CD4-positive, alpha-beta T cell treated with Interleukin-15 for 1 hour (primary cell): ENCODE measurements at regions not wholly inside any gene's neighbourhood (a gene's known extent, or its start where the extent isn't known, plus 50 kb on each side); places are given as distances from the start of the nearest gene placed in this dataset.

Experiments used
- DNase-seq: peaks from one replicate; pipeline ENCODE4 v3.0.0-alpha.2; 2020

DNA sequence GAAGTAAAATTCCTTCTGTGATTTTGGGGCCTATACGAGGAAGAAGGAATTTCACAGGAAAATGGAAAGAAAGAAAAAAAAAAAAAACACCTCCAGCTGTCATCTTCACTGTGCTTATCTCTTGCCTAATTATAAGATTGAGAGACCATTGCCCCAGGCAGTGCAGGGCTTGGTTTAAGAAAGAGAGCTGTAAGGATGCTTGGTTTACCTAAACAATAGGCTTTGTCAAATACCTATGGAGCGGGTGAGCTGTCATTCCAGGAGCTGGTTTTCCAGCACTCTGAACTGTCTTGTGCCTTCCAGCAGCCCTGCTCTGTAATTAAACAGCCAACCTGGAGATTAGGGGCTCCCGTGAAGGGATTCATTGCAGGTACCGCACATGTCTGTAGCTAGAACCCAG lies 137.8 kb downstream of the EDN3 start:
- no peak for DNase-seq

GRCh38 chr20:59439243-59439642 lies 138.8 kb downstream of the EDN3 start:
- DNase-seq: no peak

DNA sequence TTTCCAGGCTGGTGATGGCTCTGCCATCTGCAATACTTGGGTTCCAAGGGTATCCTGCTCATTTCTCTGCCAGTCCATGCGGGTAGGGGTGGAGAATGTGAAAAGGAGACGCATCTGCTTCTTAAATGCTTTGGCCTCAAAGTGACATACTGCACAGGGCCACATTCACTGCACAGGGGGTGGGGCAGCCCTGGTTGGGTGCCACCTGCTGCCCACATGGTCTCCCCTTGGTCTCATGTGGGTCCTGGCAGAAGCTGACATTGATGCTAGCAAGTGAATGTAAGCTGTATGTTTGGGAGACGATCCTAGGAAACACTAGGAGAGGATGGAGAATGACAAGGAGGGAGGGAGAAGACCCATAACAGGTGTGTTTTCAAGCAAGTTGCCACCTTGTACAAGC lies 140.9 kb downstream of the EDN3 start:
- DNase-seq: no peak

DNA sequence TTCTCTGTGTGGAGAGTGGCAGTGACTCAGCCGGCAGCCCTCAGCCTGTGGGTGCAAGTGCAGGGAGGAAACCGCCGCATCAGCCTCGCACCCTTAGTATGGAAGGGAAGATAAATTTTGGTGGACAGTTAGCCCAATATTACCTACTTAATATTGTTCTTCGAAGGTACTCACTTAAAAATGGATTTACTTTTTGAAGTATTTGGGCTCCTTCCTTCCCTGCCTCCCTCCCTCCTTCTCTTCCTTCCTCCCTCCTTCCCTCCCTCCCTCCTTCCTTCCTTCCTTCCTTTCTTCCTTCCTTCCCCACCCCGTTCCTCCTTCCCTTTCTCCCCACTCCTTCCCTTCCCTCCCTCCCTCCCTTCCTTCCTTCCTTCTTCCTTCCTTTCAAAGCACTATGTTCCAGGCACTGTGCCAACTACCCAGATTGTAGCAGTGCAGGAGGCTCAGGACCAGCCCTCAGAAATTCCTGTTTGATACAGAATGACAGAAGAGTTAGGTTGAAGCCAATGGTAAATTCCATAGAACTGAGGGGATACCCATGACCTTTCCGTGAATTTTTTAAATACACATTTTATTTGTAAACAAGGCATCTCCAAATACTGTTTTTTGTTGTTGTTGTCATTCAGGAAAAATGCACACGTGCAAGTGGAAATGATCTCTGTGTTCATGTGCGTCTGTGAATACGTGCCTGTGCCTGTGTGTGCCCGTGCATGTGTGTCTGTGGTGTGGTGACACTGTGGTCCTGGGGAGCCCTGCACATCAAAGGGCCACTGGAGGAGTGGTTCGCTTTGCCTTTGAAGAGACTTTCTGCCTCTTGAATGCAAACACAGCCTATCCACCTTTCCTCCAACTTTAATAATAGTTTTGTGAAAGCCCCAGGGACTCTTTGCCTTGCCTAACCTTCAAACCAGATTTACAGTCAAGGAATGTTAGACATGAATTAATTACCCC lies 141.7 kb downstream of the EDN3 start:
- DNase-seq: no peak

DNA sequence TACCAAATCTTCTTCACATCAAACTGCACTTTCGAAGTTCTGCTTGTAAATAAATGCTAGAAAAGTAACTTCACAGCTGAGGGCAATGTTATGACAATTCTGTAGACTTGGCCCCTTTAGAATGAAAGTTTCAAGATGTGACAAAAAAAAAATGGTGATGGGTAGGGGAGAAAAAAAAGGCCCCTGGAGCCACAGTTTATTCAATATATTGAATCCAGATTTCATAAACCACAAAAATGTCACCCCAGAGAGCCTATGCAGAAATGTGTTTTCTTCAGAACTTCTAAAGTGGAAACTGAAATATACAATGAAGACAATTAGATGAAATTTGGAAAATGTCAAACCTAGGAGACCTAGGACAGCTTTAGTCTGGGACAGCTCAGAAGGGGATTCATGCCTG lies 143.1 kb downstream of the EDN3 start:
- DNase-seq: no peak

DNA sequence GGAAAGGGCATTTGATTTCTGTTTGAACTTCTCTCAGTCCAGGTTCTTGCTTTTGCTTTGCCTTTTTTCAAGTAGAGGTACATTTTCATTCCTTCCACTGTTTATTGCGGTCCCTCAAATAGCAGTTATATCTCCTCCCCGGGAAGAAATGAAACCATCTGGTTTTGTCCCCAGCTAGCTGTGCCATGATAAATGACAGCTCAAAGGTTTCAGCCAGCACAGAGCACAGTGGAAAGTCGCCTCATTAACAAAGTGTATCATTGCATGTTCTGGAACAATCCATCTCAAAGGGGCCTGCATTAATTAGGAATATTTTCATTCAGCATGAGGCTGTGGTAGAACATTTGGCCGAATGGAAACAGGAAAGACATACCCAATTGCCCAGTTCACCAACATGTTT lies 146.0 kb downstream of the EDN3 start:
- no peak for DNase-seq

GRCh38 chr20:59448196-59448595 lies 147.8 kb downstream of the EDN3 start:
- no peak for DNase-seq

- DNase-seq: no peak
Observed at GRCh38 chr20:59448851-59449444, 148.5 kb downstream of the EDN3 start.

GRCh38 chr20:59451066-59451630 lies 150.7 kb downstream of the EDN3 start:
- DNase-seq: no peak

GRCh38 chr20:59451641-59452040 lies 151.2 kb downstream of the EDN3 start:
- no peak for DNase-seq

GRCh38 chr20:59452856-59453255 lies 151.5 kb upstream of the PHACTR3 start:
- DNase-seq: no peak

- no peak for DNase-seq
Observed at GRCh38 chr20:59453759-59454560, 150.4 kb upstream of the PHACTR3 start.

GRCh38 chr20:59455402-59456341 lies 148.7 kb upstream of the PHACTR3 start:
- no peak for DNase-seq

DNA sequence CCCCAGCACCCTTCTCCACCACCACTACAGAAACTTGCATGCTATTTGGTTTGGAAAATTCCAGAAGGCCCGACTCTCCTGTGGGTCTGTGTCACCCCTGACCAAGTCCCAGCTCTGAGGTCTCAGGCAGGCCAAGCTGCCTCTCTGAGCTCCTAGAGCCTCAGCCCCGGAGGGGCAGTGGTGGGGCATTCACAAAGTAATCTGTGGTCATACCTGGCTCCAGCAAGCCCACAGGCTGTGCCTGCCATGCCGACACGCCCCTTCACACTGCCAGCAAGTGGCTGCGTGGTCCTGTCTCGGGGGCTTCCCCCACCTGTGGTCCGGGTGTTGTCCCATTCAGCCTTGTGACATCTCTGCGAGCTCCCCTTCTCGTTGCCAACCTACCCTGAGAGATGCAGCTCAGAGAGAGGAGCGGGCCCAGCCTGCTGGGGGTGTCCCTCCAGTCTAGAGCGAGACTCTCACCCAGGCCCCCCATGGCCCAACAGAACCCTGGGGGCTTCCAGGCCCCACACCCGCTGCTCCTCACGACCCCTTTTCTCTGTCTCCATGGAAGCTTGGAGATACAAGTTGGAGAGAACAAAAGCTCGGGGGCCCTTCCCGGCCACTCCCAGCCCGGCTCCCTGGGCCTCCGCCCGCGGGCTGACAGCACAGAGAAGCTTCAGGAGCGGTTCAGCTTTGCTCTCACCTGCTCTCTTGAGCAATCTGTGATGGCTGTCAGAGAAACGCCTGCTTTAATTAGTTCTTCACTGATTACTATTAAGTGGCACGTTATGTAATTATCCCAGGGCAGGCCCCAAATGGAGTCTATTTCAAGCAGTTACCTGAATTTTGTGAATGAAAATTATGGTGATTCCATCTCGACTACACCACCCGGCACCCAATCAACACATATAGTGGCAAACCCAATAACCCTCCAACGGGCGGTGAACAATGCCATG lies 147.7 kb upstream of the PHACTR3 start:
- DNase-seq: no peak

- no peak for DNase-seq
Observed at GRCh38 chr20:59458645-59459044, 145.7 kb upstream of the PHACTR3 start.

GRCh38 chr20:59459586-59459985 lies 144.8 kb upstream of the PHACTR3 start:
- DNase-seq: no peak

- DNase-seq: no peak
Observed at GRCh38 chr20:59460352-59460751, 144.0 kb upstream of the PHACTR3 start.

- no peak for DNase-seq
Observed at GRCh38 chr20:59461526-59461925, 142.8 kb upstream of the PHACTR3 start.

- no peak for DNase-seq
Observed at GRCh38 chr20:59462249-59462648, 142.1 kb upstream of the PHACTR3 start.

- DNase-seq: no peak
Observed at GRCh38 chr20:59463541-59463940, 140.8 kb upstream of the PHACTR3 start.
